CD4-positive, alpha-beta T cell treated with Interleukin-12 subunit alpha and Interleukin-12 subunit beta, for 1 hour (primary cell): ENCODE measurements at regions not wholly inside any gene's neighbourhood (a gene's known extent, or its start where the extent isn't known, plus 50 kb on each side); places are given as distances from the start of the nearest gene placed in this dataset.

Source experiments
- DNase-seq: peaks from one replicate; pipeline ENCODE4 v3.0.0-alpha.2; 2020

DNA sequence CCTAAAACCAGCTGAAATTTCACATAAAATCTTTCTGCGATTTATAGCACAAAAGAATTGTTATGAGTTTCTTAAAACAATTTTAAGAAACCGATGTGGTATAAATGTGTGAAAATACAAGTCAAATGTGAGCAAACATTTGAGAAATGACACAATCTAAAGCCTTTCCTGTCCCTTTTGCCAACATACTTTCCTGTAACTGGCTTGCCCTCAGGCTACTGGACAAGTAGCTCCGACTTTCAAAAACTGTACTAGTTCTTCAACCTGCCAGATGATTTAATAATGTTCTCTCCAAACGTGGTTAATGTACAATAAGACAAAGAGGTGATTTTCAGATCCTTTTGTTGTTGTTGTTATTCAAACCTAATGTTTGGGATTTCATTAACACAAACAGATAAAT lies 105.9 kb upstream of the ARHGEF26 start:
- DNase-seq = no peak

DNA sequence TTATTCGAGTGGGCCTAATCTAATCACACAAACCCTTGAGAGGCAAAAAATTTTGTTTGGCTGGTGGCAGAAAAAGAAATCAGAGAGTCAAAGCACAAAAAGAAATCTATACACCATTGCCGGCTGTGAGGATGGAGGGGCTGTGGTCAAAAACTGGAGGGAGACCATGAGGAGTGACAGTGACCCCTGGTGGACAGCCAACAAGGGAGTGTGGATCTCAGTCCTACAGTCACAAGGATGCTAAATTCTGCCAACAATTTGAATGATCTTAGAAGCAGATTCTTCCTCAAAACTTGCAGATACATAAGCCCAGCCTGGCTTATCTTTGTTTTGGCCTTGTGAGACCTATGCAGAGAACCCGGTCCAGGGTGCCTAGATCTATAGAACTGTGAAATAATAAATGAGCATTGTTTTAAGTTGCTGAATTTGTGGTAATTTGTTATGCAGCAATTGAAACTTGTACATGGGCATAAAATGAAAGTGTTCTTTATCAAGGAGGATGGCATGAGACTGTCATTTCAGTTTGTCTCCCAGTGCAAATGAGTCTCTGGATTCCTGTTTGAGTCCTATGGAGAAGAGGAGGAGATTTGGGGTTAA lies 103.0 kb upstream of the ARHGEF26 start:
- DNase-seq = peak; percentile 19

DNA sequence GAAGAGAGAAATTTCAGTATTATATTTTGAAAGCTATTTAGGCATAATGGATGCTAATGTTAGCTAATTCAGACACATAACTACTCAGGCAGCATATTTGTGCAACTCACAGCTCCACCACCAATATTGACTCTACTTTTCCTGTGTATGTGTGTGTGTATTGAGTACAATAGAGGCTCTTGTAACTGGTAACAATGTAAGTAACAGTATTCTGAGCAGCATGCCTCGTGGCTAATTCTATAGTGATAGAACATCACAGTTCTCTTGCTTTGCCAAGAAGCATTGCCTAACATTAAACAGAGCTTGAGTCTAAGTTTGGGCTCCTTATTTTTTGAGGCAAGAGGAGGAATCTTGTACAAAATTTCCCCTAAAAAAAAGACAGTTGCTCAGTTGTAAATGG lies 98.6 kb upstream of the ARHGEF26 start:
- no peak for DNase-seq

DNA sequence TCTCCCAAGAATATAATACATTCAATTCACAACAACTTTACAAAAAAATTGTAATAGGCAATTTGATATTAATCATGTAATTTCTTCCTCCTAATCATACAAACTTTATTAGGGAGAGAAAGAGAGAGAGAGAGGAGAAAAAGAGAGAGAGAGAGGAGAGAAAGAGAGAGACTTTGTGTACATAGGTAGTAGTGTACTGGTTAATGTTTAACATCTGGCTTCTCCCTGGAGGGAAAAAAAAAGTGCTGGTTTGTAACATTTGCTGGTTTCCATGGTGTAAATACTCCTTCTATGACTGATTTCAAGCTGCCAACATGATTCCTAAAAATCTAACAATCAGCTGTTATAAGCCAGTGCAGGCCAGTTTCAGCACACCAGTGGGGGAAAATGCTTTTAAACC lies 98.0 kb upstream of the ARHGEF26 start:
- DNase-seq = no peak

DNA sequence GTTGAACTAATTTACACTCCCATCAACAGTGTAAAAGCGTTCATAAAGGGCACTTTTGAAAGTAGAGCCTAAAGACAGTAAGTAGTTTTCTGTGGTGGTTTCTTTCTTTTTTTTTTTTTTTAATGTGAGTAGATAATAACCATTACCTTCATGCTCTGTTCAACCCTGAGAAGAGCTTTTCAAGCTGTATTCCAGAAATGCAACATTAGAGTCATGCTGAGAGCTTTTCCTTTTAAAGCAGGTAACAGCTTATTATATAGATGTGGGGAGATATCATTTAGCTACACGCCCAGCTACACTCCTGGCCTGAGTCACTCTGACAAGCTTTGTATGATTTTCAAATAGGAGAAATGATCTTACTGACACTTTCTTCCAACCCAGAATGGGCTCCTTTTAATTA lies 96.2 kb upstream of the ARHGEF26 start:
- no peak for DNase-seq

DNA sequence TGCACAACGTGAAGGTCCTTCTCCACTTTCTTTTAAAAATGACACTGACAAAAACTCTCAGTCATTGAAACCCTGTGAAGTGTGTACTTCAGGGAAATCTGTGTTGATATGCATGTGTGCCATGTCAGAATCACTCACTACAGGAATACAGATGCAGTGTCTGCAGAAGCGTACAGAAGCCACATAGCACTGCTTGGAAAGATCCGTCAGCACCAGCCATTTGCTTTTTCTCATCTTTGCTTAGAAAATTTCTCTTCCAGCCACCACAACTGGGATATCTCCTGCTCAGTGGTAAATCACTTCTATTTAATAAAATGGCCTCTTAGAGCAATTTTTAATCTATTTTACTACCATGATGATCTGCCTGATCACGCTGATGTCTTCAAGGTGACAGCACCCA lies 91.3 kb upstream of the ARHGEF26 start:
- no peak for DNase-seq

DNA sequence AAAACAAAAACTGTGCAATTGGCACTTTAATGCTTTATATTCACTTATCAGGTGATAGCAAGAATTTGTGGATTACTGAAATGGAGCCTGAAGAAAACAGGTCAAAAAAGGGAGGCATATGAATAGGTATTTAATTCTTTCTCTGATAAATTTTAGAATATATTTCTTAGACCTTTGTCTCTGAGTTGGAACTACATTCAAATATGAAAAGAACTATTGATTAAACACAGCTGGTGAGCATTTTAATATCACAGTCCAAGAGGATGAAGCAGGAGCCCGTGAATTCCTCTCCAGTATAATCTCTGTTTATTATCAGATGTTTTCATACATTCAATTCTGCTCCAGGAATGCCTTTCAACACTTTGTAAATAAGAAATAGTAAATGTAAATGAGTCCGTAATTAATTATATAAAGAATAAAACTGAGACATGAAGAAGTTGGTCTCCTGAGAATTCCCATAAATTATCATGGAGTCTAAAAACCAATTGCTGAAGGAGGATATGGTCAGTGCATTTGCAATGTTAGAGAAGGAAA lies 86.3 kb upstream of the ARHGEF26 start:
- no peak for DNase-seq

DNA sequence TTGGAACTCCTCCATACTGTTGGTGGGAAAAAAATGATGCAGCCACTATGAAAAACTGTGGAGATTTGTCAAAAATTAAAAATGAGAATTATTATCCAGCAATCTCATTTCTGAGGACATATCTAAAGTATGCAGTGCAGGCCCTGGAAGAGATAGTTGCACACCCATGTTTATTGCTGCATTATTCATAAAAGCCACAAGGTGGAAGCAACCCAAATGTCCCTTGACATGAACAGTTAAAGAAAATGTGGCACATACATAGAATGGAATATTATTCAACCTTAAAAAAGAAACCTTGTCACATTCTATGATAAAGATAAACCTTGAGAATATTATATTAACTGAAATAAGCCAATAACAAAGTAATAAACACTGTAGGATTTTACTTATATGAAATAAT lies 80.9 kb upstream of the ARHGEF26 start:
- no peak for DNase-seq

DNA sequence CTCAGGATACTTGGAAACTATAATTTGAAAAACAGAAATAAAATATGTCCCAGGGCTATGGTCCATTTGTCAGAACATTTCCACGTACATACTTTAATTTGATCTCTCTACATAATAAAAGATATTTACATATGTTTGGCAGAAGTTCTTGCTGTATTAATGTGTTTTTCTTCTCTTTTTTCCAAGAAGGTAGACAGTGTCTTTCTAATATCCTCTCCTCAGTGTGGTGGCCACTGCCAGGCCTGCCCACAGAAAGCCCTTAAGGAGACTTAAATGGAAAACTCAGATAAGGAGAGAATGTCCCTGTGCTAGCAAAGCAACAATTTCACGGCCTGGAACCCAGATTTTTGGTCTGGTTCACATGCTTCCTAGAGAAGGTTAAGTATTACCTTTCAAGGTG lies 76.5 kb upstream of the ARHGEF26 start:
- DNase-seq = no peak

DNA sequence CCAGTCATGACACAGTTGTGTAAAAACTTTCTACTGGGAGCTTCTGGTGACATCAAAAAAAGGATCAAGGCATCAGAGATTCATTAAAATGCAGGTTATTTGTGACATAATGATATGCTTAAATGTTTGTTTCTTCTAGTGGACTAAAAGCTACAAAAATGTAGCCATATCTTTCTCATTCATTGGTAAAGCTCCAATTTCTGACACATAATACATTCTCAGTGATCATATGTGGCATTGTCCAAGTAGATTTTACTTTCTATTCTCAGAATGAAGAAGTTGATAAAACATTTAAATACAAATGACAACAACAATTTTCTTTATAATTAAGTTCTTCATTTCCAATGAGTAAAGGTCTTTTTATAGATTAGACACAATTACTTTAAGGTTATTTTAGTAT lies 71.0 kb upstream of the ARHGEF26 start:
- no peak for DNase-seq

DNA sequence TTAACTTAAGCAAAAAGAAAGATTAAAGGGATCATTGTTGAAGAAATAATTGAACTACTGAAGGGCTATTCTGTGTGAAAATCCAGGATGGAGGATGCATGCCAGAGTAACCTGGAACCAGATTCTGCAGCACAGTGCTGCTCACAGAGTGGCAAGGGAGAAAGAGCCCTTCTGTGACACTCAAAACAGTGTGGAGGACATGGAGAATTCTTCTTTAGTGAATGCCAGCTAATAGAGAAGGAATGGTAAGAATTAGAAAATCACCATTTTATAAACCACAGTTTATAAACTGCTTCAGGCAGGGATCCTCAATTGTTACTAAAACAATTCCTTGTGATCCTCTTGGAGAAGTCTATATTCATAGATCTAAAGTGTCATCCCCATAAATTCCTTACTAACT lies 70.4 kb upstream of the ARHGEF26 start:
- DNase-seq = no peak

DNA sequence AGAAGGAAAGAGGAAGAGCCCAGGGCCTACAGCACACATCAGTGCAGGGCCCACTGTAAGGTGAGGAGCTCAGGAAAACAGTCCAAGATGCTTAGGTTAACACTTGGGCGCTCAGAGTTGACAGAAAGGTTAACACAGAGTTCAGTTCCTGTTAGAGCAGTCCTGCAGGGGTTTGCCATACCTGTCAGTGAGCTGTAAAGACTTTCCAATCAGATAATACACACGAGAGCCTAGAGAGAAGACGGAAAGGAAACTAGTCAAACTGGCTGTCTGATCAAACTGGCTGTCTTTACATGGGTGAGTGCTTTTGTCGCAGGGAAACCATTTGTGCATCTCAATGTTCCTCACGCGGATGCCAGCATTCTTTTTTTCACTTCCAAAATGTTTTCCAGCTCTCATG lies 61.4 kb upstream of the ARHGEF26 start:
- no peak for DNase-seq

DNA sequence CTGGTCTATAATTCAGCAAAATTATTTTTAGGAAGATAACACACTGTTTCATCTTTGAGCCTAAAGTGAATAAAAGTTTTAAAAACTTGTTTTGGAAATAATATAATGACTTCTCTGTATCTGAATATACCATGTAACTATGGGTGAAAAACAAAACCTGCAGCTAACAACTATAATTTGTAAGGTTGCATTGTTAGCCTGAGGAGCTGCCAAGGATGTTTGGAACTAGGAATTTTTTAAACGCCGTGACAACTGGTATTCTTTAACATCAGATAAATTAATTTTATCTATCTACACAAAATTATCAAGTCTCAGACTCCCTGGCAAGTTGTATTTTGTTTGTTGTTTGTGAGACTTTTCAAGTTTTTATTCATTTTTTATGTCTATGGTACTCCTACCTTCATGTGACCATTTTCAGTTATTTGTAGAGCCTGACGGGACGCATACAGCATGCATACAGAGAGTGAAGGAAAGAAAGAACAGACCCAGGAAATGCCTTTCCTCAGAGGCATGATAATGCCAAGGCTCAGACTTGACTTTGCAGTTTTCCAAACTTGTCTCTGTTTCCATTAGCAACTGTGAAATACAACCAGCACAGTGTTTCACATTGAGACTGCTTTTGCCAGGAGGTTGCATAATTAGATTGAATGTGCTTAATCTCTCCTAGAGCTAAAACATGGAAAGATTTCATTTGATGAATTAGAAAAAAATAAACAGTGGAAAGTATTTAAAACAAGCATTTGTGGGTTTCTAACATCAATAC lies 60.8 kb upstream of the ARHGEF26 start:
- DNase-seq = no peak

DNA sequence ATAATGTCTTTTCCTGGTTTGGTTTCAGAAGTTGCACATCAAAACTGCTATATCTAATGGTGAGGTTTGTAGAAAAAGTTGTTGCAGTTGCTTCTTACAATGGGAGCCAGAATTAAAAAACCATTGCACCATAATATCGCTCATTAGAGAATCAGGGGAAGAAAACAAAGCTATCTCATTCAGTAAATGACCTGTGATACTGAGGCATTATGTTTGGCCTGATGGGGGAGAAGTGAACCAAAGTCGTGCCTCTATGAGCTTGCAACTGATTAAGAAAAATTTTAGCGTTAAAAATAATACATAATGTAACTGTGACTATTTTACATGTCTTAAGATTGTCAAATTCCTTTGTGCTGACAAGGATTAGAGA lies 60.2 kb upstream of the ARHGEF26 start:
- no peak for DNase-seq

DNA sequence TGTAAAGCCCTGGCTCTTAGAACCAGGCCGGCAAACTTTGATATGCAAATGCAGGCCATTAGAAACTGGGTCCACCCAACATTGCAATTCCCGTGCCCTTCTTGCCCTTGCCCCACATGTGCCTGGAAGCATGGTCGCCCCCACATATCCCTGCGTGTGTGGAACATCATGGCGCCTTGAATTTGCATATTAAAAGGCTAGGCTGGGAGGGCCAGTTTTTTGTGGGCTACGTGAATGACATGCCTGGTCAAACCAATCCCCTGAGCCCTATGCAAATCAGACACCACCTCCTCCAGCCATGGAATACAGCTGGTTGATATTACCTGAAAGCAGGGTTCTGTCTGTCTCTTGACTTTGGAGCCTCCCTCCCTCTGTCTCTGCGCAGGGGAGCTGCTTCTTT lies 58.7 kb upstream of the ARHGEF26 start:
- no peak for DNase-seq

DNA sequence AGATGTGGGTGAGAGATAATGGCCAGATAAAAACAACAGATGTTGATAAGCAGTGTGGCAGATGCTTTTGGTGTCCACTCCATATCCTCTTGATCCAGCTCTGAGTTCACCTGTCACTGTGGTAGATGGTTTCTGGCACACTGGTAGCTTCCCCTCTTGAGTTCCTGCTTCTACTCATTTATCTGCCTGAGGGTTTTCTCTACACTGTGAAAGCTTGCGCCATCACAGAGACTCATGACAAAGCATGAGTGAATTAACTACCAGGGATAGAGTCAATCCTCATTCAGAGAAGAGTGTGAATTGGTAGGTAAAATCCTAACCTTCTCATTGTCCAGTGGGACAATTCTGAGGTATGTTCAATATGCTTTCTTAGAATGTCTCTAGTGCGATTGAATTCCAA lies 50.0 kb upstream of the ARHGEF26 start:
- no peak for DNase-seq
